Cardiac septum (tissue), 1 donor: ENCODE measurements at regions not wholly inside any gene's neighbourhood (a gene's known extent, or its start where the extent isn't known, plus 50 kb on each side); places are given as distances from the start of the nearest gene placed in this dataset.
"Not testable (repeated sequence)": the region's sequence is repeated elsewhere in the genome, so short reads cannot be mapped to it uniquely, and the experiment has no call there.

Source experiments
- DNase-seq: peaks from one replicate; pipeline ENCODE4 v3.0.0-alpha.2; 2020; ENCODE audit warnings: low spot score
- intact Hi-C: fragments of 100-400 bp; cut with DNase I; formaldehyde crosslinking; loops from one replicate; pipeline ENCODE4 v1.14.0; 2022
- donor health status: DM: no; HTN: no; CAD: no.

- no peak for DNase-seq
- intact Hi-C loops: no loop called here
Observed at GRCh38 chr9:75803130-75803529, 87.3 kb upstream of the PCSK5 start.

GRCh38 chr9:75810063-75810462 lies 80.4 kb upstream of the PCSK5 start:
- intact Hi-C loops: no loop called here
- no peak for DNase-seq

DNA sequence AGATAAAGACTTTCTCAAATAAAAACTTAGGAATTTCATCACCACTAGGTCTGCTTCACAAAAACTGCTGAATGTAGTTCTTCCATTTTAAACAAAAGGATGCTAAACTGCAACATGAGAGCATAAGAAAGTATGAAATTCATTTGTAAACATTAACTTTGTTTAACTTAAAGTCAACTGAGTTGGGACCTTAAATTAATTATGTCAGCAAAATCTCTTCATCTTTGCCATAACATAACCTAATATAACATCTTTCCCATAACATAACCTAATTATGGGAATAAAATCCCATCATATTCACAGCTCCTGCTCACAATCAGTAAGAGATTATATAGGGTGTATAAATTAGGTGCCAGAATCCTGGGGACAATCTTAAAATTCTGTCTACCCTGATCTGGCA lies 78.8 kb upstream of the PCSK5 start:
- no peak for DNase-seq
- intact Hi-C loops: no loop called here

GRCh38 chr9:75812141-75812540 lies 78.3 kb upstream of the PCSK5 start:
- no peak for DNase-seq
- intact Hi-C loops: no loop called here

GRCh38 chr9:75814667-75815066 lies 75.8 kb upstream of the PCSK5 start:
- intact Hi-C loops: no loop called here
- DNase-seq: no peak

DNA sequence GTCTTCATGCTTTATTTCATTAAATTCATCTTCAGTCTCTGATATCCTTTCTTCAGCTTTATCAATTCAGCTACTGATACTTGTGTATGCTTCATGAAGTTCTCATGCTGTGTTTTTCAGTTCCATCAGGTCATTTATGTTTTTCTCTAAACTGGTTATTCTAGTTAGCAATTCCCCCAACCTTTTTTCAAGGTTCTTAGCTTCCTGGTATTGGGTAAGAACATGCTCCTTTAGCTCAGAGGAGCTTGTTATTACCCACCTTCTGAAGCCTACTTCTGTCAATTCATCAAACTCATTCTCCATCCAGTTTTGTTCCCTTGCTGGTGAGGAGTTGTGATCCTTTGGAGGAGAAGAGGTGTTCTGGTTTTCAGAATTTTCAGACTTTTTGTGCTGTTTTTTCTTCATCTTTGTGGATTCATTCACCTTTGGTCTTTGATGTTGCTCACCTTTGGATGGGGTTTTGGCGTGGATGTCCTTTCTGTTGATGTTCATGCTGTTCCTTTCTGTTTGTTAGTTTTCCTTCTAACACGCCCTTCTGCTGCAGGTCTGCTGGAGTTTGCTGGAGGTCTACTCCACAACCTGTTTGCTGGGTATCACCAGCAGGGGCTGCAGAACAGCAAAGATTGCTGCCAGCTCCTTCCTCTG lies 69.9 kb upstream of the PCSK5 start:
- DNase-seq, intact Hi-C loops: not testable (repeated sequence)

- DNase-seq: no peak
- intact Hi-C loops: no loop called here
Observed at GRCh38 chr9:75823151-75823550, 67.3 kb upstream of the PCSK5 start.

DNA sequence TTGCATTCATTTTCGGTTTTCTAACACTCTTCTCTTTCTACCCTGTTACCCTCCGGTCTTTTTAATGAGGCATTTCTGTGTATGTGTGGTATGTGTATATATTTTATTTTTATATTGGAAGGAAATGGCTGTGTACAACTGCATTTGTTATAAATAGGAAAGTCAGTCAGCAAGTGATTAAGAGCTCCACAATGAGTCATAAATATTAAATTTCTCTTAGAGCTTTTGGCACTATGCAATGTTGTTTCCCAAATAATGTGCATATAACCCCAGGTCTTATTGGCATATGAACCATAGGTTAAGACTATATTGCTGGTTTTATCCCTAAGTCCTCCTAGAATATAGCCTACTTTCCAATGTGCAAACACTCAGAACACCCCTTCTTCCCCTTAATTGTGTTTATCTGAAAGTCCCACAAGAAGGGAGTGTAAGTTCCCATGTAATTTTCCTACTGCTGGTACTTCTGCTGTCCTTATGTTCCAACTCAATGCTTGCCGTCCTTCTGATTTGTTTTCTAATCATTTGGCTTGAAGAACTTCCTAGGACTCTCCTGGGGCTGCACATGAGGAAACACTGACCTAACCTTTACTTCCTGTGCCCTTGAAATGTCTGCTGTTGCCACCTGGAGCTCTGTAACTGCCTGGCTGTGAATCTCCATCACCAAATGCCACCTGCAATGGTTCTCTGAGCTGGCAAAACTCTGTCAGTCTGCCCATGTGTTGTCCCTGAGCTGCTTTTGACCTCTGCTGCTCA lies 65.5 kb upstream of the PCSK5 start:
- DNase-seq: no peak
- intact Hi-C loops: no loop called here

DNA sequence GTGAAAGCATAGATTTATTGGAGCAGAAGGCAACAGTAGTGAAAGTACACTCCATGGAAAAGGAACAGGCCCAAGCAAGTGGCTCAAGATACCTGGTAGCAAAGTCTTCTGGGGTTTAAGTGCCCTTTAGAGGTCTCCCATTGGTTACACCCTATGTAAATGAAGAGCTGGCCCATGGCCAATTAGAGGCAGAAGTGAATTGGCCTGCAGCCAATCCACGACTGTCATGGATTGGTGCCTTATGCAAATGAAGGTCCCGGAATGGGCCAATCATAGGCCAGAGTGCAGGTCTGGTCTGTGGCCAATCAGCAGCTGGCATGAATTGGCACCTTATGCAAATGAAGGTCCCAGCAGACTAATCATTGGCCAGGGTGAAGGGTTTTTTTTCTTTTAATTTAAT lies 64.2 kb upstream of the PCSK5 start:
- DNase-seq: no peak

GRCh38 chr9:75830303-75830702 lies 60.2 kb upstream of the PCSK5 start:
- no peak for DNase-seq
- intact Hi-C loops: no loop called here

More for the DNA sequence above, 64.2 kb upstream of the PCSK5 start:
- intact Hi-C loops: no loop called here

DNA sequence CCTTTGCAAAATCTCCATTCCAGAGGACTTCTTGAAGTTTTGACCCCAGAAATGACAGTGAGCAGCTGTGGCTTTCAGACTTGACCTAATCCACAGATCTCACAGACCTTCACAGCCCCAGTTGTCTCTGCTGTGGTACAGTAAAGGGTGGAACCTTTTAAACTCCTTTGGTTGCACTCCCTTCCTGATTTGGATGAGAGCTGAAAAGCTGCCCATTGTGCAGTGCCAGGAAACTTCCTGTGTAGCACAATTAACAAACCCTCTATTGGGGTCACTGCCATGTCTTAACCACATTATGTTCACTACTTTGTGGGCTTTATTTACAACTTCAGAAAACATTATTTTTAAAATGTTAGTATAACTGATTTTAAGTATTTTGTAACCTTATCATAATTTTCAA lies 56.7 kb upstream of the PCSK5 start:
- no peak for DNase-seq
- intact Hi-C loops: no loop called here

DNA sequence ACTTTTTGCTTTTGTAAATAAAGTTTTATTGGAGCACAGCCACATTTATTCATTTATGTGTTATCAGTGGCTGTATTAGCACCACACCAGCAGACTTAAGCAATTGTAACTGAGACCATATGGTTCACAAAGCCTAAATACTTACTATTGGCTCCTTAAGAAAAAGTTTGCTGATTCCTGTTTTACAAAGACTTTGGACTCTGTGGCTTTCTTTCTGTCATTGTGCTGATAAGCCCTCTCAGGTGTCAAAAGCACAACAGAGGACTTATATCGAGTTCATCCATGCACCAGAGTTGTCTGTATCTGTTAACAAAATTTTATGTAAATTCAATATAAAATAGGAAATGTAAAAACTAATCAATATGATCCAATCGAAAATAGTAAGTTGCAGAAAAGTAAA lies 55.6 kb upstream of the PCSK5 start:
- intact Hi-C loops: no loop called here
- DNase-seq: no peak
